ENCODE measurements at regions not wholly inside any gene's neighbourhood (a gene's known extent, or its start where the extent isn't known, plus 50 kb on each side); places are given as distances from the start of the nearest gene placed in this dataset.
A peak's percentile ranks its signal among the peaks of the same experiment; 100 is the strongest.

GRCh38 chr2:128776461-128777195 lies 458.0 kb upstream of the HS6ST1 start:
- no peaks in the 10 kb centered on the region for H3K9me3 ChIP-seq (ENCODE audit: control insufficient read depth in 2 of 2, low read length in 2 of 2)
- H3K27me3 Mint-ChIP-seq, result no peaks in the 10 kb centered on the region
- no peak overlapping the region for H3K27ac Mint-ChIP-seq
- H3K4me1 ChIP-seq (ENCODE audit: control insufficient read depth, insufficient read depth, low read length, poor library complexity, severe bottlenecking), result no peaks in the 10 kb centered on the region
- no peaks in the 10 kb centered on the region for H3K4me1 Mint-ChIP-seq
- no peak overlapping the region for H3K4me3 Mint-ChIP-seq
- DNase-seq (no peak), ATAC-seq (ENCODE audit: low read depth in 2 of 2) (no peak)
- no peak overlapping the region for H3K4me3 ChIP-seq (ENCODE audit: low read depth, low read length)
- H3K9me3 Mint-ChIP-seq, result peaks cover 0 to 2% (median 0%) of the 10 kb centered on the region in 7 donors
- no peaks in the 10 kb centered on the region for H3K36me3 ChIP-seq (ENCODE audit: control insufficient read depth, insufficient read depth, low read length)
- H3K27ac ChIP-seq (ENCODE audit: insufficient read depth, low read length, poor library complexity, severe bottlenecking), result no peak overlapping the region
- no peaks in the 10 kb centered on the region for H3K36me3 Mint-ChIP-seq
- H3K27me3 ChIP-seq (ENCODE audit: control insufficient read depth, insufficient read depth, low read length), result no peaks in the 10 kb centered on the region

- H3K9me3 Mint-ChIP-seq, result peaks cover 0 to 2% (median 0%) of the 10 kb centered on the region in 7 donors
- Histone ChIP-seq H3K36me3 (ENCODE audit: control insufficient read depth, insufficient read depth, low read length) (no peaks in the 10 kb centered on the region), H3K27ac (ENCODE audit: insufficient read depth, low read length, poor library complexity, severe bottlenecking) (no peak overlapping the region), H3K4me1 (ENCODE audit: control insufficient read depth, insufficient read depth, low read length, poor library complexity, severe bottlenecking) (no peaks in the 10 kb centered on the region), H3K27me3 (ENCODE audit: control insufficient read depth, insufficient read depth, low read length) (no peaks in the 10 kb centered on the region), H3K9me3 (ENCODE audit: control insufficient read depth in 2 of 2, low read length in 2 of 2) (no peaks in the 10 kb centered on the region), H3K4me3 (ENCODE audit: low read depth, low read length) (no peak overlapping the region)
- no peaks in the 10 kb centered on the region for H3K27me3 Mint-ChIP-seq
- no peak overlapping the region for H3K27ac Mint-ChIP-seq
- ATAC-seq (ENCODE audit: low read depth in 2 of 2), result no peak
- H3K4me3 Mint-ChIP-seq, result no peak overlapping the region
- no peaks in the 10 kb centered on the region for H3K4me1 Mint-ChIP-seq
- H3K36me3 Mint-ChIP-seq, result no peaks in the 10 kb centered on the region
- no peak for DNase-seq
Observed at GRCh38 chr2:128777196-128778035, 458.7 kb upstream of the HS6ST1 start.

- H3K9me3 ChIP-seq (ENCODE audit: control insufficient read depth in 2 of 2, low read length in 2 of 2), result no peaks in the 10 kb centered on the region
- H3K4me1 Mint-ChIP-seq, result no peaks in the 10 kb centered on the region
- H3K9me3 Mint-ChIP-seq, result peaks cover 0 to 2% (median 0%) of the 10 kb centered on the region in 7 donors
- H3K27ac ChIP-seq (ENCODE audit: insufficient read depth, low read length, poor library complexity, severe bottlenecking), result no peak overlapping the region
- H3K27me3 Mint-ChIP-seq, result no peaks in the 10 kb centered on the region
- no peak overlapping the region for H3K4me3 Mint-ChIP-seq
- H3K27ac Mint-ChIP-seq, result no peak overlapping the region
- no peaks in the 10 kb centered on the region for H3K36me3 Mint-ChIP-seq
- H3K36me3 ChIP-seq (ENCODE audit: control insufficient read depth, insufficient read depth, low read length), result no peaks in the 10 kb centered on the region
- DNase-seq (no peak), ATAC-seq (ENCODE audit: low read depth in 2 of 2) (no peak)
- no peaks in the 10 kb centered on the region for H3K27me3 ChIP-seq (ENCODE audit: control insufficient read depth, insufficient read depth, low read length)
- no peaks in the 10 kb centered on the region for H3K4me1 ChIP-seq (ENCODE audit: control insufficient read depth, insufficient read depth, low read length, poor library complexity, severe bottlenecking)
- no peak overlapping the region for H3K4me3 ChIP-seq (ENCODE audit: low read depth, low read length)
Observed at GRCh38 chr2:128778843-128779242, 460.2 kb upstream of the HS6ST1 start.

GRCh38 chr2:128779301-128780095 lies 460.8 kb upstream of the HS6ST1 start:
- no peak overlapping the region for H3K27ac ChIP-seq (ENCODE audit: insufficient read depth, low read length, poor library complexity, severe bottlenecking)
- no peaks in the 10 kb centered on the region for H3K4me1 ChIP-seq (ENCODE audit: control insufficient read depth, insufficient read depth, low read length, poor library complexity, severe bottlenecking)
- H3K27me3 ChIP-seq (ENCODE audit: control insufficient read depth, insufficient read depth, low read length), result no peaks in the 10 kb centered on the region
- H3K36me3 Mint-ChIP-seq, result no peaks in the 10 kb centered on the region
- H3K9me3 ChIP-seq (ENCODE audit: control insufficient read depth in 2 of 2, low read length in 2 of 2), result no peaks in the 10 kb centered on the region
- no peaks in the 10 kb centered on the region for H3K36me3 ChIP-seq (ENCODE audit: control insufficient read depth, insufficient read depth, low read length)
- no peaks in the 10 kb centered on the region for H3K4me1 Mint-ChIP-seq
- ATAC-seq (ENCODE audit: low read depth in 2 of 2) (no peak), DNase-seq (no peak)
- H3K27me3 Mint-ChIP-seq, result no peaks in the 10 kb centered on the region
- H3K4me3 Mint-ChIP-seq, result no peak overlapping the region
- no peak overlapping the region for H3K27ac Mint-ChIP-seq
- peaks cover 0 to 2% (median 0%) of the 10 kb centered on the region in 7 donors for H3K9me3 Mint-ChIP-seq
- no peak overlapping the region for H3K4me3 ChIP-seq (ENCODE audit: low read depth, low read length)

- Mint-ChIP-seq H3K36me3 (no peaks in the 10 kb centered on the region), H3K27me3 (no peaks in the 10 kb centered on the region), H3K4me3 (no peak overlapping the region), H3K9me3 (peaks cover 0 to 4% (median 0%) of the 10 kb centered on the region in 7 donors), H3K4me1 (no peaks in the 10 kb centered on the region), H3K27ac (peak overlapping the region in 1 of 3 donors; percentile 18)
- no peak overlapping the region for H3K27ac ChIP-seq (ENCODE audit: insufficient read depth, low read length, poor library complexity, severe bottlenecking)
- no peak for ATAC-seq (ENCODE audit: low read depth in 2 of 2)
- no peak overlapping the region for H3K4me3 ChIP-seq (ENCODE audit: low read depth, low read length)
- no peaks in the 10 kb centered on the region for H3K4me1 ChIP-seq (ENCODE audit: control insufficient read depth, insufficient read depth, low read length, poor library complexity, severe bottlenecking)
- H3K9me3 ChIP-seq (ENCODE audit: control insufficient read depth in 2 of 2, low read length in 2 of 2), result no peaks in the 10 kb centered on the region
- H3K36me3 ChIP-seq (ENCODE audit: control insufficient read depth, insufficient read depth, low read length), result no peaks in the 10 kb centered on the region
- no peak for DNase-seq
- no peaks in the 10 kb centered on the region for H3K27me3 ChIP-seq (ENCODE audit: control insufficient read depth, insufficient read depth, low read length)
Observed at GRCh38 chr2:128780434-128781080, 461.9 kb upstream of the HS6ST1 start.

GRCh38 chr2:128781166-128781565 lies 462.5 kb upstream of the HS6ST1 start:
- Mint-ChIP-seq H3K27ac (peak overlapping the region in 1 of 3 donors; percentile 18), H3K36me3 (no peaks in the 10 kb centered on the region), H3K27me3 (no peaks in the 10 kb centered on the region), H3K9me3 (peaks cover 0 to 4% (median 0%) of the 10 kb centered on the region in 7 donors), H3K4me1 (no peaks in the 10 kb centered on the region), H3K4me3 (no peak overlapping the region)
- H3K9me3 ChIP-seq (ENCODE audit: control insufficient read depth in 2 of 2, low read length in 2 of 2), result no peaks in the 10 kb centered on the region
- no peaks in the 10 kb centered on the region for H3K27me3 ChIP-seq (ENCODE audit: control insufficient read depth, insufficient read depth, low read length)
- no peak overlapping the region for H3K27ac ChIP-seq (ENCODE audit: insufficient read depth, low read length, poor library complexity, severe bottlenecking)
- no peaks in the 10 kb centered on the region for H3K36me3 ChIP-seq (ENCODE audit: control insufficient read depth, insufficient read depth, low read length)
- no peaks in the 10 kb centered on the region for H3K4me1 ChIP-seq (ENCODE audit: control insufficient read depth, insufficient read depth, low read length, poor library complexity, severe bottlenecking)
- DNase-seq, result no peak
- H3K4me3 ChIP-seq (ENCODE audit: low read depth, low read length), result no peak overlapping the region
- ATAC-seq (ENCODE audit: low read depth in 2 of 2), result no peak

- DNase-seq, result no peak
- no peak for ATAC-seq (ENCODE audit: low read depth in 2 of 2)
Observed at GRCh38 chr2:128781585-128782385, 463.1 kb upstream of the HS6ST1 start.

More at GRCh38 chr2:128781585-128782385, 463.1 kb upstream of the HS6ST1 start:
- H3K27ac ChIP-seq (ENCODE audit: insufficient read depth, low read length, poor library complexity, severe bottlenecking), result no peak overlapping the region
- H3K27me3 ChIP-seq (ENCODE audit: control insufficient read depth, insufficient read depth, low read length), result no peaks in the 10 kb centered on the region
- H3K36me3 Mint-ChIP-seq, result no peaks in the 10 kb centered on the region
- H3K27ac Mint-ChIP-seq, result no peak overlapping the region
- H3K4me1 ChIP-seq (ENCODE audit: control insufficient read depth, insufficient read depth, low read length, poor library complexity, severe bottlenecking), result no peaks in the 10 kb centered on the region
- H3K9me3 ChIP-seq (ENCODE audit: control insufficient read depth in 2 of 2, low read length in 2 of 2), result no peaks in the 10 kb centered on the region
- no peaks in the 10 kb centered on the region for H3K27me3 Mint-ChIP-seq
- peaks cover 0 to 4% (median 0%) of the 10 kb centered on the region in 7 donors for H3K9me3 Mint-ChIP-seq
- H3K4me1 Mint-ChIP-seq, result no peaks in the 10 kb centered on the region
- no peak overlapping the region for H3K4me3 ChIP-seq (ENCODE audit: low read depth, low read length)
- no peaks in the 10 kb centered on the region for H3K36me3 ChIP-seq (ENCODE audit: control insufficient read depth, insufficient read depth, low read length)
- H3K4me3 Mint-ChIP-seq, result no peak overlapping the region

Measured in CD4-positive, CD25-positive, alpha-beta regulatory T cell (primary cell).